ENCODE measurements at regions not wholly inside any gene's neighbourhood (a gene's known extent, or its start where the extent isn't known, plus 50 kb on each side); places are given as distances from the start of the nearest gene placed in this dataset.
"Not testable (repeated sequence)": the region's sequence is repeated elsewhere in the genome, so short reads cannot be mapped to it uniquely, and the experiment has no call there.

- TF ChIP-seq CTCF (IDR thresholded peaks at IDR 0.05); NFYB (CRISPR knock-in tag; conservative IDR thresholded peaks at IDR 0.05; ENCODE audit: low read depth); FOXP4 (CRISPR knock-in tag; IDR thresholded peaks at IDR 0.05); ETV6 (CRISPR knock-in tag; IDR thresholded peaks at IDR 0.05): not testable (repeated sequence)
Measured at GRCh38 chr1:222051311-222051710, 309.4 kb upstream of the DUSP10 start.

Measured in WTC11 (cell line).